RCC 7860 (cell line): ENCODE measurements at regions not wholly inside any gene's neighbourhood (a gene's known extent, or its start where the extent isn't known, plus 50 kb on each side); places are given as distances from the start of the nearest gene placed in this dataset.

ENCODE experiments used
- DNase-seq: peaks from one replicate; pipeline ENCODE4 v3.0.0-alpha.2; 2015; ENCODE audit warnings: low spot score
- FAIRE-seq: peaks from 2 replicates; lab custom pipeline; 2012; peaks lifted over from hg19 to GRCh38; lab: Jason Lieb, UNC

DNA sequence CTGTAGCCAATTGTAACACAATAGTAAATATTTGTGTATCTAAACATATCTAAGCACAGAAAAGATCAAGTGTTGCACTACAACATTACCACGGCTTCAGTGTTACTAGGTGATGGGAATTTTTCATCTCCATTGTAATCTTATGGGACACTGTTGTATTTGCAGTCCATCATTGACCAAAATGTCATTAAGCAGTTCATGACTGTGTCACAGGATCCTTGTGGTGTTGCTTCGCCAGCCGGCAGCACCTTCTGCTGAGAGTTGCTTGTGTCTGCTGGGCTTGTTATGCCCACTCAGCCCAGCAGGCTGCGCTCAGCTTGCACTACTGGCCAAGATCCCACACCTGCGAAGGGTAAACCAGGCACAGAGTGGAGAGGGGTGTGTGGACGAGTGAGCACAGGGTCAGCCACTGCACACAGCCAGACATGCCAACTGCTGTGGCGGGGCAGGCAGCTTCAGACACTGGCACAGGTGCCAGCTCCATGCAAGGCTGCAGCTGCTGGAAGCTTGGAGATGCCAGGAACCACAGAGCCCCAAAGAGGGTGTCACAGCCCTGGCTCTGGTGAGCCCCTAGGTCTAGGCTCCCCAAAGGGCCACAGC, 273.7 kb downstream of the CETN3 start:
- FAIRE-seq, result no peak

DNA sequence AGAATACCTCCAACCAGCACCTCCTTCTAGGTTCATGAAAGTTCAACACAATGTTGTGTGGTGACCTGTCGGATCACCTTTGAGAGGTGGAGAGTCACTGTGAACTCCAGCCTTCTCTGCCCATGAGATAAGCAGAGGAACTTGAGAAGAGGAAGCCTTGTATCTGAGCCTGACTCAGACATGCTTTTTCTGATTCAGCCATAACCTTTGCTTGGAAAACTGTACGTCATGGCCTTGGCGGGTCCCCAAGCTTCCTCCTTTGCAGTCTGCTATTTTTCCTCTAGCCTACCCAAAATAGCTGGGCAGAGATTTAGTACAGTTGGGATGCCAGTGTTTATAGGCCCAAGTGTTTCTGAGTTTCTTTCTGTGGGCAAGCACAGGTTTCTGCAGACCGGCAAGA, 274.7 kb downstream of the CETN3 start:
- FAIRE-seq, result no peak
- DNase-seq, result no peak

More for the DNA sequence above, 273.7 kb downstream of the CETN3 start:
- no peak for DNase-seq

DNA sequence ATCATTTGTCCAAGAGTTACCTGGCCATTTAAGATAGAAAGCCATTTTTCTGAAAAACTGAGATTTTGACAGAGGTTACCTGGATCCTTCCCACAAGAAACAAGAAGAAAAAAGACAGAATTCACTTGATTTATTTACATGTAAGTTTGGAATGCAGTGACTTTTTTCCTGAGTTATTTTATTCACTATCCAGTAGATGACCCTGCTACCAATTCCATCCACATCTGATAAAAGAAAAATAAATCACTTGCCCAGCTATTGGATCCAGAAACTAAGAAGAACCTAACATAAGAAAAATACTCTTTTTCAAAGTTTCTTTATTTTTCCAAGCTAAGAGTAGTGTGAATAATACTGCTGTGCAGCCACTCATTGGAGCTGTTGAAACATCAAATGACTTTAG, 275.2 kb downstream of the CETN3 start:
- DNase-seq, result no peak
- FAIRE-seq, result no peak

DNA sequence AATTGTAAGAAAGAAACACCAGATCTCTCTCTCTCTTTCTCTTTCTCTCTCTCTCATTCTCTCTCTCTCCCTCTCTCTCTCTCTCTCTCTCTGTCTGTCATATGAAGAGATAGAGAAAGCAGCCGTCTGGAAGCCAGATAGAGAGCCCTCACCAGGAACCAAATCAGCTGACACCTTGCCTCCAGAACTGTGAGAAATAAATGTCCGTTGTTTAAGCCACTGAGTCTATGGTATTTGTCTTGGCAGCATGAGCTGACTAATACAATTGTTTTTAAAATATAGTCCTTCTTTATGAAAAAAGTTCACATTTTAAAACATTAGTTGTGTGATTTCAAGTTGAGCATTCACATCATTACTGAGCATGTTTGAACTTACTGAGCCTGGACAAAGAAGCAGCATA, 275.6 kb downstream of the CETN3 start:
- FAIRE-seq (no peak), DNase-seq (no peak)

DNA sequence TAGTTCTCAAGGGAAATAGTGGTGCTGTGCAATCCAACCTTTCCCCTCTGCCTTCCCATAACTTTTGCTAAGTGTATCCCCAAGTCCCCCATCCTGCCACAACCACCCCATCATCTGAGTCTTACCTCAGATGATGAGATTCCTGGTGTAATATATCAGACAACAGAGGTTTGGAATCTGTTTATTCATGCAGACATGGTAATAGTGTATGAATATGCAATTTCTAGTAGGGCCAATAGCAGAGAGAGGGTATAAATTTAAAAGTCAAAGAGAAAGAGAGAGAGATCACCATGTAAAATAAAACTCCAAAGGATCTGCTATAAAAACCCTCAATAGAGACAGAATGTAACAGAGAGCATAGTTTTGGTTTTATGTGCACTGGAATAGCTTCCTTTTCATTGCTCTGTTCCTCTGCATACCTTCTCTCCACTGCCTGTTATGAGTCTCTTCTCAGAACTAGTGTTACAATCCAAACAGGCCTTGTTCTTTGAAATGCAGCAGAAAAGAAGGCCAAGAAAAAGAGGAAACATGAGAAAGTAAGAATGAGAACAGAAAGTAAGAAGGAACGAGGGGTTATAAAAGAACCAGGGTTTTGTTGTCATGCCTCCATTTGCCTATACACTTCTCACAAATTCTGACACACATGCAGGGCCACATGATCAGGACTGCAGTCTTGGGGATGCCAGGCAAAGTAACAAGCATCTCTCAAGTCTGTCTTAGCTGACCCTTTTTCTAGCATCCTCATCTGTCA, 278.0 kb downstream of the CETN3 start:
- DNase-seq (no peak), FAIRE-seq (no peak)

DNA sequence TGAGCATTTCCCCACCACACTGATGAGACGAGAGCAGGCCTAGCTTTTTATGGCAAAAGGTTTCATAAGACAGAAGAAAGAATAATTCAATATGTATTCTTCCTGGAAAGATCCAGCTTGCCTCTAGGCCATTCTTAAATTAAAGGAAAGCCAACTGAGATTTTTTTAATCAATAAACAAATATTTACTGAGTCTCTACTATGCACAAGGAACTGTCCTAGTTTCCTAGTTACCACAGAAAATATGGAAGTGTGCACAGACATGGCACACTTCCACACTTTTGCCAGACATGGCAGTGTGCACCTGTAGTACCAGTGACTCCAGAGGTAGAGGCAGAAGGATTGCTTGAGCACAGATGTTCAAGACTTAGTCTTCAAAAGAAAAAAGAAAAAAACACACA, 281.0 kb downstream of the CETN3 start:
- no peak for FAIRE-seq
- no peak for DNase-seq

DNA sequence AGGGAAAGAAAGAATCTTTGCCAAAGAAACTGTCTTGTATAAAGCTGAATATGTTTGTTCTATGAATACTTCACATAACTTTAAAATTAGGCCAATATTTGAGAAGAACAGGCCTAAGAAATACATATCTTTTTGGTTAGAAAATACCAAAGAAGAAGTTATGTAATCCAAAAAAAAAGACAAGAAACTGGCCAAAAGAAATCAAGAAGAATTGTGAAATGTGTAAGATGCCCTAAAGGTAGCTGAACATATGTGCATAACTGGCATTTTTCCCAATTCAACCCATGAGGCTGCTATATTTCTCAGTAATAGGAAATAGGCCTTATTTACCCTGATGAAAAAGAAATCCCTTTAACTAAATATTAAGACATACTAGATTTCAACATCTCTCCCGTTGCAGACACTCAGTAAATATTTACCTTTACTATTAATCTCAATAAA, 290.0 kb downstream of the CETN3 start:
- FAIRE-seq (no peak), DNase-seq (no peak)

DNA sequence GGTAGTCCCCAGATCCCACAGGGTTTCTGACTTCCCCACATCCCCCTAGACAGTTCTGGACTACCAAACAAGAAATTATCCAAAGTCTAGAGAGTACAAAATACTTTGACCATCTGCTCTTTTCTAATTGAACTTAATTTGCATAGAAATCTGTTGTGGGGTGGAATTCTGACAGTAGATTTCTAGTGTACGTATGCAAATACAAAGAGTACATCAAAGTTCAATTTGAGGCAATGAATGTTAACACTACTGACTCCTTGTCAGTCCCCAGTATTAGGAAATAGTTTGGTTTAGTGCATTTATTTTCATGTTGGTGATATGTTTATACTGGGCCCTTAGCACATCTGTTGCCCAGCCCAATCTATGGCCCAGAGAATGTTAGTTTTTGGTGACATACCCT, 292.6 kb downstream of the CETN3 start:
- FAIRE-seq (no peak), DNase-seq (no peak)

DNA sequence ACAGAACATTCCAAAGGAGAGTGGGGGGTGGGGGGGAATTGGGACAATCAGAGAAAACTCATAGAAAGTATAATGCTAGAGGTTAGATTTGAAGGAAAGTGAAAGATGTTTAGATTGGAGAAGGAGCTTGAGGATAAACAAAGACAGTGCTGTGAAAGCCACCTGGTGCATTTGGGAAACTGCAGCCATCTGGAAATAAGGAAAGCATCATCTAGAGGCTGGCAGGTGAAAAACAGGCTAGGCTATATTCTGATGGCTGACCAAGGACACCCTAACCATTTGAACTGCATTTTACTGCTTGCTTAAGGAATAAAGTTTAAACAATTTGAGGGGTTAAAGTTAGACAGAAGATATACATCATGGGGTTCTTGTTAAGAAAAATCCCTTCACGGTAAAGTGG, 296.4 kb downstream of the CETN3 start:
- FAIRE-seq (no peak), DNase-seq (no peak)

DNA sequence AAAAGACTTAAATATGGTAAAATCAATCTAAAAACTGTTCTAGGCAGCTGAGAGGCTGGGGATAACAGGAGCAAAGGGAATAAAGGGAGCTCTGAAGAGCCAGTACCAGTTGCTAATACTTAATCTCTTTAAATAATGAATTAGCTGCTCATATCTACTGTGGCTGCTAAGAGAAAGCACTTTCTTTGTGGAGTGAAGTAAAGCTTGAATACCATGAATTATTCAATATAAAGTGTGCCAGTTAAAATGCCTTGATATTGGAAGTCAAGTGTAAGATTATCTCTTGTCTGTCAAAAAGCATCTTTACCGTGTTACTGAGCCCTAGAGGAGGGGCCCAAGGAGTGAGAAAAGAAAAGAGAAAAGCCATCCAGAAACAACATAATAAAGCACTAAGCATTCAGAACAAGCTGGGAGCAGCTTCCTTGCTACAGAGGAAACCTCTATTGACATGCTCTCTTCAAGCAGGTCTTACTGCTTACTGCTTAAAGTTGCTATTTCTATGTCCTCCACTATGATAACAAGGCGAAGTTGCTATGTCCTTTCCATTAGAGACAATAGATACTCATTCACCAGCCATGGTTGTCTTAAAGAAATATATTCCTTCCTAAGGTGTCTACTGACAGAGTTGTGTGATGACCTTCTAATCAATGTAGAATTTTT, 297.4 kb downstream of the CETN3 start:
- DNase-seq, result no peak
- FAIRE-seq, result no peak

DNA sequence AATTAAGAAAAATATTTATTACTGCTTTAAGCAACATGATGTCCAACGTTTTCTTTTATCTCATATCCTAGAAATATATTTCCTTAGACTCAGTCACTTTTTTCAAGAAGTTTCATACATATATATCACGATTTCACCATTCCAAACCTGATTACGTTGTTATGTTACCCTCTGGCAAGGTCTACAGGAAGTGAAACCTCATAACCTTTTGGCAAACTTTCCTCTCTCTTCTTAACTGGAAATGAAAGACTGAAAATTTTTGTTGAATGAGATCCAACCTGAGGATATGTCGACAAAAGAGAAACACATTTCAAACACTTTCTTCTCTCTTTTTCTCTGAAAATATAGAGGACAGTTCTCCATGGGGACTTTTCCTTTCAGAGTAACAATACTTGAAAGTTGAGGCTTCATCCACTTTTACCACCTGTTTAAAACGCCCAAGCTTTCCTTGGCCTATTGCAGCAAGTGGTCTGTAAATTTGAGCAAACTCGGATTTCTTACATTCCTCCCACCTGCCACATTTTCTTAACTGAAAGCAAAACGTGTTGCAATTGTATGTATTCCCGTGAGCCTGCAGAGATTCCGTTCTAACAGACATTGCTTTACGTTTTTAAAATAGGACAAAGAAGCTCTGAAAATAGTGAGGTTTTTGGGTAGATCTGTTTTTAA, 298.1 kb downstream of the CETN3 start:
- no peak for FAIRE-seq
- no peak for DNase-seq

DNA sequence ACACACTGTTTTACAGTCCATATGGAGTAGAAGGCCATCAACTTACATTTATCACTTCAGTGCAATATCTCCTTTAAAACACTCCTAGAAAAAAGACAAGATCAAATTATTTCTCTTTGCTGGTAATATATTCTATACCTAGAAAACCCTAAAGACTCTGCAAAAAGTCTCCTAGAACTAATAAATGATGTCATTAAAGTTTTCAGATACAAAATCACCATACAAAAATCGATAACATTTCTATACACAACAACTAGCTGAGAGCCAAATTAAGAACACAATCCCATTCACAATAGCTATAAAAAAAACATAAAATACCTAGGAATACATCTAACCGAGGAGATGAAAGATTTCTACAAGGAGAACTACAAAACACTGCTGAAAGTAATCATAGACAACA, 300.3 kb downstream of the CETN3 start:
- DNase-seq (no peak), FAIRE-seq (no peak)

DNA sequence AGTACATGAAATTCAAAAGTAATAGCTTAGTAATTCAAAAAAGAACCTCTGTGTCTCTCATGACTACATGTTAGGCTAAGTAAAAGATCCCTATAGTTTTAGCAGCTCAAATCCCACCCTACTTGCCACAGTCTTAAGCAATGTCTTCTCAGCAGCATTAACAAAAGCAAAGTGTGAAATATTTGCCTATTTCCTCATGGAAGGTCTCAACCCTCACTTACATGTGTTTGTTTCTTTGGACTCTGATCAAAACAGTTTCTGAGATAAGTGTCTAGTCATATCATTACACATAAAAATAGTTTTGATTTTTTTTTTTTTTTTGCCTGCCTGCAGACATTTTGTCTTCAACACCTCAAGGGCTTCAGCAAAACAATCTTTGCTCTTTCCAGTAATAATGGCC, 310.5 kb downstream of the CETN3 start:
- DNase-seq (no peak), FAIRE-seq (no peak)

DNA sequence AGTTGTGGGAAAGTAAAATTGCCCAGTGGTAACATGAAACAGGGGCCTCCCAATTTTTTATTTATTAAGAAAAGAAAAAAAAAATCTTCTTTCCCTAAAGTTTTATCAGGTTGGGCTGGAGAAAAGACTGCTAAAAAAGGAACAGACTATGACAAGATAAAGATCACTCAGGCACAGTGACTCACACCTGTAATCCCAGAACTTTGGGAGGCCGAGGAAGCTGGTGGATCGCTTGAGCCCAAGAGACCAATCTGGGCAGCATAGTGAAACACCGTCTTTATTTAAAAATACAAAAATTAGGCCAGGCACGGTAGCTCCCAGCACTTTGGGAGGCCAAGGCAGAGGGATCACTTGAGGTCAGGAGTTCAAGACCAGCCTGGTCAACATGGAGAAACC, 312.5 kb downstream of the CETN3 start:
- FAIRE-seq (no peak), DNase-seq (no peak)

DNA sequence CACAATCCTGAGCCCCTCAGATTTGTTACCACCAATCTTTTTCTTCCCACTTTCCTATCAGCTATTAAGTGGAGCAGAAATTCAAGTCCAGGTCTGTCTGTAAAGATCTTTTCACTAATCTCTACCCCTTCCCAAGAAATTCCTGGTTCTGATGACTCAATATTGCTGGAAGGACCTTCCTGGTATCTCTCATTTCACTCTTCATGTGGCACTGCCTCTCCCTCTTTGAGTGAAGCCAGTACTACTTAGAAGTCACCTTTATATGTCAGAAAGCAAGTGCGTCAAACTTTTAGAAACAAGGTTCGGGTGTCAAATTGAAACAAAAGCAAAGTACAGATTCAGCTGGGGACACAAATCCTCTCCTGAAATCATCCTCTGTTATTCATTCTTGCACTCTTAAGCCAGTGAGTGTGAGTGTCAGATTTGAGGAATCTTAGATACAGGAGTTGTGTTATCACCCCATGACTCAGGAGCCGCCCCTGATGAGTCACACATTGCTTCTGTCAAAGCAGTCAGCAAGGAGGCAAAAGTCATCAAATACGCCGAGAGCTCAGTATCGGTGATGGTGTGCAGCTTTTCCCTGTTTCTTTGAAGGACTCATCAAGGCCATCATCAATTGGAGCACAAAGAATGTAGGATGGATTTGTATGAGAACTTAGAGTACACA, 313.0 kb downstream of the CETN3 start:
- peak; percentile 30 for DNase-seq
- no peak for FAIRE-seq

DNA sequence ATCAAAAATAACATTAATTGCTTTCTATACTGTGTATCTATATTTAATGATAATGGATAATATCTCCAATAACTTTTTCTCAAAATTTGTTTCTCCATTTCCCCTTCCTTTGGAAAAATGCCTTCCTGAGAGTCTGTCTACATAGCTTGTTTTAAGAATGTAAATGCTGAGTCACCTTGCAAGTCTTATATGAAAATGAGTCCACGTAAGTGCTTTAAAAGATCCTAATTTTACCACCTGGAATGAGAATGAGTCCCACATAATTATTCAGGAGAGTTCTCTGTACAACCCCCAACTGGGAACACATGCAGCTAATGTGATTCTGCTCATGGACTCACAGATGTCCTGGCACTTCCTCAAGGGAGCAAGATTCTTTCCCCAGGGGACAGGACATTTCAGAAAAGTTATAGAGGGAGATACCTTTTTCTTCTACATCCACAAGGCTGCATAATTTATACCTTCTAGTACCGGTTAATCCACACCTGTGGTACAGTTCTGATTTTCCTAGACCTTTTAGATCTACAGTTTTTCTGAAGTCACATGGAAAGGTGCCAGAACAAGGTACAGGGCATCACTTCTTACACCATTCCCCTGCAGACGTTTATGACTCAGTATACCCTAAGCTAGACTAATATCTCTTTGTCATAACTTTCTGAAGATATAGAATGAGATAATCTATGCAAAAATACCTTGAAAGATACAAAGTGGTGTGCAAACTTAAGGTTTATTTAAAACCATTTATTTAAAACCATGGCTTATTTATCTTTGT, 314.1 kb downstream of the CETN3 start:
- FAIRE-seq (no peak), DNase-seq (no peak)

DNA sequence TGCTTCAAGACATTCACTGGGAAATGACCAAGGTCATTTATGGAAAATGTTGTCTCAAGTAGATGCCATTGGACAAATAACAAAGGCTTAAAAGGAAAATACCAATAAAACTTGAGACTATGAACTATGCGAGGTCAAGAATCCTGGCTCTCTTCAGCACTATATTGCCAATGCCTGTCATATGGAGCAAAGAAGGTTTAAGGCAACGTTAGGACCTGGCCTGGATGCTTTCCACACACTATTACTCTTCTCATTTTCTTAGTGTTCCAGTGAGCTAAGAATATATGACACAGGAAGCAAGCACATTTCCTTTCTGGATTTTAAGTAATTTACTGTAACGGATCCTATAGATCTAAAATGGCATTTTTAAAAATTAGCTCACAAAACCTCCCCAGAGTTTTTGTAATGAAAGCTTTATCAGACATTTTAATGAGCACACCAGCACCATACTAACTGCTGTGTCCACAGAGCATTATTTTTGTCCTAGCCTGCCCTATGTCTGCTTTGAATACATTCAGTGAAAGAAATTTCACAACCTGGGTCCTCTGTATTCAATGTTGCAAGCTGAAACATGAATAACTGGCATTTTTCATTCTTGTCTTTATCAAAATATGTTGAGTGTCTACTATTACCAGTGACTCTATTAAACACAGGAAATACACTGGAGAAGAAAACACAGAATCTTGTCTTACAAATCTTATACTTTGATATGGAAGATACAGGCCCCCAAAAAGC, 315.6 kb downstream of the CETN3 start:
- FAIRE-seq, result no peak
- no peak for DNase-seq

DNA sequence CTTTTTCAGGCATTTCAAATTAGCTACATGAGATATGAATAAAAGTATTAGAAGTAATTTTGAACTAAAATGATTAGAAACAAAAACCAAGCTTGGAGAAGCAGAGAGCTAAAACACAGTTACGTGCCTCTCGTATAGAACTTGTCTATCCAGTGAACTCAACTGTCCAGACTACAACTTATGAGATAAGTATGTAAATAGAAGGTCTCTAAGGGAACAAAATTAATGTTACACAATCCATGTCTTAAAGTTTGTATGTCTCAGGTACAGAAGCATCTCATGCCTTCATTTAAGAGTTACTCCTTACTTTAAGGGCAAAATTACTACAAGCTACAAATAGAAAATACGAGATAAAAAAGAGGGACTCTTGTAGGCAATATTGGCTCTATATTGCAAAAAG, 316.8 kb downstream of the CETN3 start:
- FAIRE-seq (no peak), DNase-seq (no peak)

DNA sequence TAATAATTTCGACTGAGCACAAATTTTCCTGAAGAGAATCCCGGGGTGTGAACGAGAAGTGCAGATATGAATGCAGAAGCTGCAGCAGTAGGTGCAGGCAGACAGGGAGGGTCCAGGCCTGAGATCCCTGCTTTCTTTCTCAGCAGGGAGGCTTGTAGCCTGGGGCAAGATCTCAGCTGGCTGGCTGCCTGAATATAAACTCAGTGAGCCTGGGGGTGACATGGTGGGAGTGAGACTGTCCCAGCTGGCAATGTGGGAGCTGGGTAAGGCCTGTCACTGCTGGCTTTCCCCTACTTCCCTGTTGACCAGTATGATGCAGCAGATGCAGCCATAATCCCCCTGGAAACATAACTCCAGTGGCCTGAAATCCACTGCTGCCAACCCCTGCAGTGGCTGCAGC, 325.2 kb downstream of the CETN3 start:
- DNase-seq (no peak), FAIRE-seq (no peak)
